Panc1 (cell line): ENCODE measurements at regions not wholly inside any gene's neighbourhood (a gene's known extent, or its start where the extent isn't known, plus 50 kb on each side); places are given as distances from the start of the nearest gene placed in this dataset.

Experiments
- ATAC-seq: fragments of 200-7000 bp; cut with Tn5 transposase; 2 replicates; pipeline ENCODE4 v1.9.1; 2020; ENCODE audit warnings: mild to moderate bottlenecking, moderate library complexity
- BruUV-seq: library from RNA; stranded (reverse); fragments of 400-500 nt; replicated peaks from 2 replicates; lab custom pipeline; 2021; lab: Mats Ljungman, UMichigan
- CTCF ChIA-PET: fragments of 300-600 bp; sonication (Branson Sonifier 250); formaldehyde crosslinking; loops from one replicate; lab custom pipeline; 2022; ENCODE audit warnings: antibody characterized with exemption; lab: Charles Lee
- POLR2A ChIA-PET: fragments of 300-600 bp; sonication (Branson Sonifier 250); formaldehyde crosslinking; loops from one replicate; lab custom pipeline; 2022; ENCODE audit warnings: antibody characterized with exemption; lab: Charles Lee
- DNase-seq: peaks from one replicate; pipeline ENCODE4 v3.0.0-alpha.2; 2010; ENCODE audit warnings: low read depth, low spot score
- H3K27ac ChIP-seq: 2 replicates; pipeline ENCODE4 v1.5.1; 2011; ENCODE audit warnings: mild to moderate bottlenecking, low read length, inconsistent platforms
- H3K27me3 ChIP-seq: fragments of 200-500 bp; sonication (Bioruptor generic); 2 replicates; pipeline ENCODE4 v1.6.0; 2014; ENCODE audit warnings: low read length, inconsistent platforms; ENCODE audit not compliant: control insufficient read depth, insufficient read depth
- H3K36me3 ChIP-seq: fragments of 200-500 bp; sonication (Bioruptor generic); 2 replicates; pipeline ENCODE4 v1.5.1; 2014; ENCODE audit warnings: inconsistent platforms, mild to moderate bottlenecking, low read length, moderate library complexity; ENCODE audit not compliant: control insufficient read depth, insufficient read depth
- H3K4me1 ChIP-seq: 2 replicates; pipeline ENCODE4 v1.5.1; 2011; ENCODE audit warnings: inconsistent platforms, mild to moderate bottlenecking, low read length, moderate library complexity; ENCODE audit not compliant: control insufficient read depth, insufficient read depth
- H3K4me3 ChIP-seq, 2 experiments: 2 replicates each; pipeline ENCODE4 v1.5.1; 2011 to 2012; ENCODE audit warnings: low read depth in 2 of 2, low read length in 2 of 2, mild to moderate bottlenecking in 2 of 2, inconsistent platforms in 1 of 2, moderate library complexity in 1 of 2
- H3K9me3 ChIP-seq: fragments of 200-500 bp; sonication (Bioruptor generic); 2 replicates; pipeline ENCODE4 v1.5.1; 2014; ENCODE audit warnings: low read depth, mild to moderate bottlenecking, inconsistent platforms, low read length, moderate library complexity; ENCODE audit not compliant: control insufficient read depth, insufficient read depth
- POLR2AphosphoS5 ChIP-seq: IDR thresholded peaks from 2 replicates; pipeline ENCODE4 v1.6.1; 2012; ENCODE audit warnings: mild to moderate bottlenecking, low read depth, low read length, moderate library complexity
- REST ChIP-seq, 2 experiments: IDR thresholded peaks; 2 replicates each; pipeline ENCODE4 v1.6.1; 2011 to 2012; ENCODE audit warnings: low read depth in 2 of 2, control low read depth in 1 of 2, low read length in 1 of 2, mild to moderate bottlenecking in 1 of 2, moderate library complexity in 1 of 2; ENCODE audit not compliant: insufficient read depth in 1 of 2
- SIN3A ChIP-seq: IDR thresholded peaks from 2 replicates; pipeline ENCODE4 v1.6.1; 2012; ENCODE audit warnings: low read depth, mild to moderate bottlenecking, low read length, moderate library complexity, borderline replicate concordance; ENCODE audit not compliant: insufficient read depth
- TCF7L2 ChIP-seq: IDR thresholded peaks from 2 replicates; pipeline ENCODE4 v1.6.1; 2011; ENCODE audit warnings: mild to moderate bottlenecking, low read depth, low read length, inconsistent platforms
- in situ Hi-C: cut with HindIII; loops from 2 replicates; pipeline ENCODE4 v1.10.0; 2016; ENCODE audit warnings: low sequenced_read_pairs, low pct_unique_long_range_greater_than_20kb
- intact Hi-C: fragments of 100-400 bp; cut with micrococcal nuclease; formaldehyde crosslinking; loops from one replicate; pipeline ENCODE4 v1.10.0; 2022; ENCODE audit not compliant: unreplicated experiment
- TF ChIP-seq, protein P1 (sequence below): fragments of 450-650 bp; IDR thresholded peaks from 2 replicates; pipeline ENCODE4 v1.5.1; 2017; ENCODE audit warnings: mild to moderate bottlenecking

DNA sequence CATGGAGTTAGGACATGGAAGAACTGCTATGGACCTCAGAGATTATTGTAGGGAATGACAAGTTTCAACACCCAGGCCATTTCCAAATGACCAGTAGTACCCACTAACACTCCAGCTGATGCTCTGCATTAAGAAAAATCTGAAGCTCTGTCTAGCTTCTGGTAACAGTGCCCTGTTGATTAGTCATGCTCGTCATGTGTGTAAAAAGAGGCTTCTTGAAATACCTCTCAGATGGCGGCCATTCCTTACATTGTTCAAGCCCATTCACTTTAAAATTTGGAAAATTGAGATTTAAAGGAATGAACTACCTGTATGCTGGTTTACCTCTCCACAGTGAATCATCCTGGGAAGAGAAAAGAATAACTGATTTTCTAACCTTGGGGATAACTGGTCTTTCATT, 527.9 kb upstream of the ARGLU1 start:
- ChIA-PET CTCF (no interaction called here), POLR2A (no interaction called here)
- TF ChIP-seq, protein P1, sequence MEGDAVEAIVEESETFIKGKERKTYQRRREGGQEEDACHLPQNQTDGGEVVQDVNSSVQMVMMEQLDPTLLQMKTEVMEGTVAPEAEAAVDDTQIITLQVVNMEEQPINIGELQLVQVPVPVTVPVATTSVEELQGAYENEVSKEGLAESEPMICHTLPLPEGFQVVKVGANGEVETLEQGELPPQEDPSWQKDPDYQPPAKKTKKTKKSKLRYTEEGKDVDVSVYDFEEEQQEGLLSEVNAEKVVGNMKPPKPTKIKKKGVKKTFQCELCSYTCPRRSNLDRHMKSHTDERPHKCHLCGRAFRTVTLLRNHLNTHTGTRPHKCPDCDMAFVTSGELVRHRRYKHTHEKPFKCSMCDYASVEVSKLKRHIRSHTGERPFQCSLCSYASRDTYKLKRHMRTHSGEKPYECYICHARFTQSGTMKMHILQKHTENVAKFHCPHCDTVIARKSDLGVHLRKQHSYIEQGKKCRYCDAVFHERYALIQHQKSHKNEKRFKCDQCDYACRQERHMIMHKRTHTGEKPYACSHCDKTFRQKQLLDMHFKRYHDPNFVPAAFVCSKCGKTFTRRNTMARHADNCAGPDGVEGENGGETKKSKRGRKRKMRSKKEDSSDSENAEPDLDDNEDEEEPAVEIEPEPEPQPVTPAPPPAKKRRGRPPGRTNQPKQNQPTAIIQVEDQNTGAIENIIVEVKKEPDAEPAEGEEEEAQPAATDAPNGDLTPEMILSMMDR, result no peak
- no peak for TF ChIP-seq TCF7L2
- TF ChIP-seq REST (IDR thresholded peaks at IDR 0.05; ENCODE audit: insufficient read depth in 1 of 2, low read depth in 2 of 2, low read length in 1 of 2), result no peak
- TF ChIP-seq POLR2AphosphoS5, result no peak
- no peak for TF ChIP-seq SIN3A
- no peak for DNase-seq
- Histone ChIP-seq H3K4me3 (no peak overlapping the region), H3K9me3 (no peaks in the 10 kb centered on the region), H3K27ac (no peak overlapping the region), H3K4me1 (no peaks in the 10 kb centered on the region), H3K36me3 (no peaks in the 10 kb centered on the region), H3K27me3 (no peaks in the 10 kb centered on the region)
- intact Hi-C loops, result no loop called here
- no TSS peak for BruUV-seq
- no peak for ATAC-seq
- in situ Hi-C loops, result no loop called here

- Histone ChIP-seq H3K9me3 (no peaks in the 10 kb centered on the region), H3K27ac (no peak overlapping the region), H3K36me3 (no peaks in the 10 kb centered on the region), H3K27me3 (no peaks in the 10 kb centered on the region), H3K4me1 (no peaks in the 10 kb centered on the region), H3K4me3 (no peak overlapping the region)
- in situ Hi-C loops (no loop called here), intact Hi-C loops (no loop called here)
- DNase-seq, result no peak
- no peak for TF ChIP-seq POLR2AphosphoS5
- TF ChIP-seq REST (IDR thresholded peaks at IDR 0.05; ENCODE audit: insufficient read depth in 1 of 2, low read depth in 2 of 2, low read length in 1 of 2), result no peak
- TF ChIP-seq, protein P1, result no peak
- no peak for TF ChIP-seq TCF7L2
- no peak for TF ChIP-seq SIN3A
- BruUV-seq, result no TSS peak
- POLR2A ChIA-PET, result no interaction called here
- no peak for ATAC-seq
- CTCF ChIA-PET, result no interaction called here
Measured at GRCh38 chr13:107091861-107092260, 523.9 kb upstream of the ARGLU1 start.
